GM19099 (cell line): ENCODE measurements at regions not wholly inside any gene's neighbourhood (a gene's known extent, or its start where the extent isn't known, plus 50 kb on each side); places are given as distances from the start of the nearest gene placed in this dataset.

Experiments
- POLR2A ChIP-seq: IDR thresholded peaks from 3 replicates; pipeline ENCODE4 v1.6.1; 2011; ENCODE audit warnings: low read depth; ENCODE audit not compliant: insufficient read length; ENCODE audit errors: extremely low read depth

GRCh38 chr13:105602956-105603670 lies 932.3 kb downstream of the EFNB2 start:
- no peak for TF ChIP-seq POLR2A

- TF ChIP-seq POLR2A: no peak
Measured at GRCh38 chr13:105599477-105600037, 935.9 kb downstream of the EFNB2 start.

- no peak for TF ChIP-seq POLR2A
Measured at GRCh38 chr13:105598529-105598928, 936.9 kb downstream of the EFNB2 start.

GRCh38 chr13:105597573-105597972 lies 937.9 kb downstream of the EFNB2 start:
- TF ChIP-seq POLR2A: no peak

- TF ChIP-seq POLR2A: no peak
Measured at GRCh38 chr13:105595471-105595870, 940.0 kb downstream of the EFNB2 start.

- no peak for TF ChIP-seq POLR2A
Measured at GRCh38 chr13:105591277-105591676, 944.2 kb downstream of the EFNB2 start.

- TF ChIP-seq POLR2A: no peak
Measured at GRCh38 chr13:105587786-105588185, 947.7 kb downstream of the EFNB2 start.

- no peak for TF ChIP-seq POLR2A
Measured at GRCh38 chr13:105579821-105580710, 955.4 kb downstream of the EFNB2 start.

GRCh38 chr13:105573136-105573535 lies 962.3 kb downstream of the EFNB2 start:
- TF ChIP-seq POLR2A: no peak

GRCh38 chr13:105572401-105572800 lies 963.1 kb downstream of the EFNB2 start:
- no peak for TF ChIP-seq POLR2A

GRCh38 chr13:105569816-105570215 lies 965.6 kb downstream of the EFNB2 start:
- TF ChIP-seq POLR2A: no peak

GRCh38 chr13:105567951-105568525 lies 967.4 kb downstream of the EFNB2 start:
- TF ChIP-seq POLR2A: no peak

GRCh38 chr13:105565136-105565727 lies 970.2 kb downstream of the EFNB2 start:
- no peak for TF ChIP-seq POLR2A

GRCh38 chr13:105552078-105552477 lies 983.4 kb downstream of the EFNB2 start:
- no peak for TF ChIP-seq POLR2A

- no peak for TF ChIP-seq POLR2A
Measured at GRCh38 chr13:105547851-105548250, 987.6 kb downstream of the EFNB2 start.

GRCh38 chr13:105545811-105546210 lies 989.7 kb downstream of the EFNB2 start:
- TF ChIP-seq POLR2A: no peak

GRCh38 chr13:105543742-105544141 lies 991.7 kb downstream of the EFNB2 start:
- no peak for TF ChIP-seq POLR2A
